A549 (cell line): ENCODE measurements at regions not wholly inside any gene's neighbourhood (a gene's known extent, or its start where the extent isn't known, plus 50 kb on each side); places are given as distances from the start of the nearest gene placed in this dataset.

ENCODE experiments used
- CEBPB ChIP-seq, 2 experiments: fragments of >200 bp in 1 of 2; sonication (Bioruptor Twin) in 1 of 2; formaldehyde crosslinking in 1 of 2; IDR thresholded peaks; 2 replicates each; pipeline ENCODE4 v1.6.1; 2012 to 2016
- EHMT2 ChIP-seq: fragments of 200-600 bp; sonication (generic); IDR thresholded peaks from 2 replicates; pipeline ENCODE4 v1.6.1; 2016; ENCODE audit warnings: antibody characterized with exemption, low read depth, mild to moderate bottlenecking, moderate library complexity
- EP300 ChIP-seq, 2 experiments: fragments of >200 bp; sonication (Bioruptor Twin); formaldehyde crosslinking; IDR thresholded peaks; 2 replicates in 1 of 2; 3 replicates in 1 of 2; pipeline ENCODE4 v1.6.1; 2016 to 2017
- MAX ChIP-seq: IDR thresholded peaks from 2 replicates; pipeline ENCODE4 v1.6.1; 2012
- NPAS2 ChIP-seq: fragments of 250-450 bp; sonication (Bioruptor Pico); IDR thresholded peaks from 2 replicates; pipeline ENCODE4 v1.8.0; 2022; ENCODE audit warnings: mild to moderate bottlenecking, moderate library complexity, borderline replicate concordance
- NR3C1 ChIP-seq: fragments of >200 bp; sonication (Bioruptor Twin); formaldehyde crosslinking; IDR thresholded peaks from 3 replicates; pipeline ENCODE4 v1.6.1; 2017
- POLR2A ChIP-seq: IDR thresholded peaks from 2 replicates; pipeline ENCODE4 v1.6.1; 2012; ENCODE audit warnings: mild to moderate bottlenecking, low read length
- RAD21 ChIP-seq, 2 experiments: fragments of >200 bp in 1 of 2; sonication (Bioruptor Twin) in 1 of 2; formaldehyde crosslinking in 1 of 2; IDR thresholded peaks in 1 of 2; conservative IDR thresholded peaks in 1 of 2; 2 replicates in 1 of 2; 3 replicates in 1 of 2; pipeline ENCODE4 v1.6.1; 2012 to 2018; ENCODE audit warnings: inconsistent platforms in 1 of 2
- ZC3H11A ChIP-seq: fragments of 450-650 bp; IDR thresholded peaks from 2 replicates; pipeline ENCODE4 v1.6.1; 2014; ENCODE audit warnings: antibody characterized with exemption, mild to moderate bottlenecking
- TF ChIP-seq, protein P1 (sequence below): fragments of >200 bp; sonication (Bioruptor Twin); formaldehyde crosslinking; IDR thresholded peaks from 3 replicates; pipeline ENCODE4 v1.5.1; 2016
- TF ChIP-seq, protein P2 (sequence below): fragments of 450-650 bp; IDR thresholded peaks from 2 replicates; pipeline ENCODE4 v1.6.1; 2014; ENCODE audit warnings: antibody characterized with exemption

- TF ChIP-seq, protein P1, sequence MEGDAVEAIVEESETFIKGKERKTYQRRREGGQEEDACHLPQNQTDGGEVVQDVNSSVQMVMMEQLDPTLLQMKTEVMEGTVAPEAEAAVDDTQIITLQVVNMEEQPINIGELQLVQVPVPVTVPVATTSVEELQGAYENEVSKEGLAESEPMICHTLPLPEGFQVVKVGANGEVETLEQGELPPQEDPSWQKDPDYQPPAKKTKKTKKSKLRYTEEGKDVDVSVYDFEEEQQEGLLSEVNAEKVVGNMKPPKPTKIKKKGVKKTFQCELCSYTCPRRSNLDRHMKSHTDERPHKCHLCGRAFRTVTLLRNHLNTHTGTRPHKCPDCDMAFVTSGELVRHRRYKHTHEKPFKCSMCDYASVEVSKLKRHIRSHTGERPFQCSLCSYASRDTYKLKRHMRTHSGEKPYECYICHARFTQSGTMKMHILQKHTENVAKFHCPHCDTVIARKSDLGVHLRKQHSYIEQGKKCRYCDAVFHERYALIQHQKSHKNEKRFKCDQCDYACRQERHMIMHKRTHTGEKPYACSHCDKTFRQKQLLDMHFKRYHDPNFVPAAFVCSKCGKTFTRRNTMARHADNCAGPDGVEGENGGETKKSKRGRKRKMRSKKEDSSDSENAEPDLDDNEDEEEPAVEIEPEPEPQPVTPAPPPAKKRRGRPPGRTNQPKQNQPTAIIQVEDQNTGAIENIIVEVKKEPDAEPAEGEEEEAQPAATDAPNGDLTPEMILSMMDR = no peak
- TF ChIP-seq NR3C1 (no peak), EP300 (IDR thresholded peaks at IDR 0.05) (no peak), EHMT2 (no peak), RAD21 (conservative IDR thresholded peaks at IDR 0.05 in 1 of 2, IDR thresholded peaks at IDR 0.05 in 1 of 2) (no peak), CEBPB (IDR thresholded peaks at IDR 0.05) (no peak), NPAS2 (CRISPR knock-in tag) (no peak), MAX (no peak), POLR2A (no peak), ZC3H11A (no peak)
- TF ChIP-seq, protein P2, sequence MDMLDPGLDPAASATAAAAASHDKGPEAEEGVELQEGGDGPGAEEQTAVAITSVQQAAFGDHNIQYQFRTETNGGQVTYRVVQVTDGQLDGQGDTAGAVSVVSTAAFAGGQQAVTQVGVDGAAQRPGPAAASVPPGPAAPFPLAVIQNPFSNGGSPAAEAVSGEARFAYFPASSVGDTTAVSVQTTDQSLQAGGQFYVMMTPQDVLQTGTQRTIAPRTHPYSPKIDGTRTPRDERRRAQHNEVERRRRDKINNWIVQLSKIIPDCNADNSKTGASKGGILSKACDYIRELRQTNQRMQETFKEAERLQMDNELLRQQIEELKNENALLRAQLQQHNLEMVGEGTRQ = no peak
Observed at GRCh38 chr17:17406225-17406624, 70.6 kb upstream of the MED9 start.
